ENCODE measurements at regions not wholly inside any gene's neighbourhood (a gene's known extent, or its start where the extent isn't known, plus 50 kb on each side); places are given as distances from the start of the nearest gene placed in this dataset.
A peak's percentile ranks its signal among the peaks of the same experiment; 100 is the strongest.

GRCh38 chr3:168926426-168926825 is 737.1 kb downstream of the MECOM start:
- DNase-seq (ENCODE audit: low read depth): no peak
- TF ChIP-seq CTCF (IDR thresholded peaks at IDR 0.05; ENCODE audit: control insufficient read depth, extremely low read depth, insufficient read depth): no peak
- no peak overlapping the region for H3K4me3 ChIP-seq (ENCODE audit: low read depth, low read length)

- no peak for DNase-seq (ENCODE audit: low read depth)
- H3K4me3 ChIP-seq (ENCODE audit: low read depth, low read length): no peak overlapping the region
- TF ChIP-seq CTCF (IDR thresholded peaks at IDR 0.05; ENCODE audit: control insufficient read depth, extremely low read depth, insufficient read depth): no peak
Measured at GRCh38 chr3:168925568-168925967, 737.9 kb downstream of the MECOM start.

GRCh38 chr3:168914662-168915061 is 748.9 kb downstream of the MECOM start:
- no peak overlapping the region for H3K4me3 ChIP-seq (ENCODE audit: low read depth, low read length)
- no peak for TF ChIP-seq CTCF (IDR thresholded peaks at IDR 0.05; ENCODE audit: control insufficient read depth, extremely low read depth, insufficient read depth)
- DNase-seq (ENCODE audit: low read depth): no peak

- no peak overlapping the region for H3K4me3 ChIP-seq (ENCODE audit: low read depth, low read length)
- no peak for DNase-seq (ENCODE audit: low read depth)
- TF ChIP-seq CTCF (IDR thresholded peaks at IDR 0.05; ENCODE audit: control insufficient read depth, extremely low read depth, insufficient read depth): no peak
Measured at GRCh38 chr3:168909260-168909659, 754.3 kb downstream of the MECOM start.

- no peak for DNase-seq (ENCODE audit: low read depth)
- no peak overlapping the region for H3K4me3 ChIP-seq (ENCODE audit: low read depth, low read length)
- no peak for TF ChIP-seq CTCF (IDR thresholded peaks at IDR 0.05; ENCODE audit: control insufficient read depth, extremely low read depth, insufficient read depth)
Measured at GRCh38 chr3:168895419-168895818, 768.1 kb downstream of the MECOM start.

- DNase-seq (ENCODE audit: low read depth): no peak
- no peak overlapping the region for H3K4me3 ChIP-seq (ENCODE audit: low read depth, low read length)
- TF ChIP-seq CTCF (IDR thresholded peaks at IDR 0.05; ENCODE audit: control insufficient read depth, extremely low read depth, insufficient read depth): no peak
Measured at GRCh38 chr3:168894214-168894613, 769.3 kb downstream of the MECOM start.

GRCh38 chr3:168889666-168890065 is 773.8 kb downstream of the MECOM start:
- DNase-seq (ENCODE audit: low read depth): peak; percentile 75
- H3K4me3 ChIP-seq (ENCODE audit: low read depth, low read length): no peak overlapping the region
- peak; percentile 73 for TF ChIP-seq CTCF (IDR thresholded peaks at IDR 0.05; ENCODE audit: control insufficient read depth, extremely low read depth, insufficient read depth)
